Psoas muscle (tissue), 7 donors: ENCODE measurements at regions not wholly inside any gene's neighbourhood (a gene's known extent, or its start where the extent isn't known, plus 50 kb on each side); places are given as distances from the start of the nearest gene placed in this dataset.

Source experiments
- ATAC-seq, 4 donors: fragments of 200-7000 bp; cut with Tn5 transposase; one replicate each; pipeline ENCODE4 v1.9.1; 2020; ENCODE audit warnings: moderate library complexity in 3 of 4, mild to moderate bottlenecking in 2 of 4
- DNase-seq, 2 donors: peaks; one replicate each; pipeline ENCODE4 v3.0.0-alpha.2; 2020
- H3K27ac ChIP-seq: fragments of 200-600 bp; one replicate; pipeline ENCODE4 v1.8.0; 2022
- H3K27me3 ChIP-seq, 3 donors: fragments of 200-600 bp in 1 of 3; one replicate each; pipeline versions ENCODE4 v1.6.1 to v1.8.0; 2013 to 2022; ENCODE audit warnings: low read length in 2 of 3, mild to moderate bottlenecking in 2 of 3, moderate library complexity in 1 of 3; ENCODE audit not compliant: insufficient read depth in 3 of 3
- H3K36me3 ChIP-seq, 2 donors: fragments of 200-600 bp in 1 of 2; one replicate each; pipeline versions ENCODE4 v1.6.1 to v1.8.0; 2013 to 2022; ENCODE audit warnings: low read depth in 1 of 2, mild to moderate bottlenecking in 1 of 2, moderate library complexity in 1 of 2; ENCODE audit not compliant: insufficient read depth in 1 of 2
- H3K4me1 ChIP-seq: fragments of 200-600 bp; one replicate; pipeline ENCODE4 v1.8.0; 2022
- H3K4me3 ChIP-seq: fragments of 200-600 bp; one replicate; pipeline ENCODE4 v1.8.0; 2022; ENCODE audit warnings: mild to moderate bottlenecking
- H3K9me3 ChIP-seq: fragments of 200-600 bp; one replicate; pipeline ENCODE4 v1.8.0; 2022
- CTCF ChIP-seq: fragments of 200-600 bp; IDR thresholded peaks from one replicate; pipeline ENCODE4 v1.8.0; 2022; ENCODE audit warnings: antibody characterized with exemption
- WGBS, 3 donors: extraction: QIAGEN DNeasy Blood & Tissue Kit; methylation state at CpG; one replicate each; pipeline versions ENCODE4 v1.1.6 to v1.1.7; 2013; 5-methylcytosine and 5-hydroxymethylcytosine counted together
- intact Hi-C, 2 donors: fragments of 100-400 bp; cut with DNase I; formaldehyde crosslinking; loops; one replicate each; pipeline versions ENCODE4 v1.11.0 to v1.14.2; 2022
- donor health status: healthy with polysubstance abuse.
- donor health status: DM: no; HTN: no; CAD: no; lungs with moderate emphysema.
- donor health status: Bipolar disorder and iron deficiency.
- donor health status: healthy.
- donor health status: DM: yes; HTN: yes; CAD: no.
- donor health status: DM: no; HTN: no; CAD: no.
- donor health status: DM: yes; HTN: yes; CAD: no.

DNA sequence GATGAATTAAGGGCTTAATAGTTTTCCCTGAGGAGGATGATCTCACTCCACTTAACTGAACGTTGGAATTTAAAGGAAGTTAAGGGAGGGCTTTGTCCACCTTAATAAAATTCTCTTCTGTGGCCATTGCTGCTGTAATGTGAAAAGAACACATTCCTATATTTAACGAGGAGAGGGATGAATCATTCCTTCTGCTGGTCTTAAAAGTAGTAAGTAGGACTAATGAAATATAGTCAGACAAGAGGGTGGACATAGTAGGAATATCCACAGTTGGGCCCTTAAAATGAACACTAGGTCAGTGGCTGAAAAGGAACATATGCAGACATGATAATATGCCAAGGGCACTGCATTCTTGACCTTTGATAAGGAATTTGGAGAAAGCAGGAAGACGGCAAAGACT lies 405.6 kb downstream of the PMP22 start:
- no peak for ATAC-seq
- no peak overlapping the region for H3K4me3 ChIP-seq
- H3K4me1 ChIP-seq: no peaks in the 10 kb centered on the region
- H3K36me3 ChIP-seq: no peaks in the 10 kb centered on the region
- no peaks in the 10 kb centered on the region for H3K27me3 ChIP-seq
- TF ChIP-seq CTCF: no peak
- H3K27ac ChIP-seq: no peak overlapping the region
- DNase-seq: no peak
- 29 to 35% (median 30%) methylated on average over 3 of the region's 3 CpGs for WGBS, 3 donors
- intact Hi-C loops: no loop called here
- H3K9me3 ChIP-seq: no peaks in the 10 kb centered on the region

- no peaks in the 10 kb centered on the region for H3K4me1 ChIP-seq
- no peaks in the 10 kb centered on the region for H3K9me3 ChIP-seq
- no peak for TF ChIP-seq CTCF
- peaks cover 0 to 2% (median 0%) of the 10 kb centered on the region in 3 donors for H3K27me3 ChIP-seq
- 56 to 61% (median 58%) methylated on average over 10 of the region's 10 CpGs for WGBS, 3 donors
- H3K4me3 ChIP-seq: no peak overlapping the region
- H3K36me3 ChIP-seq: no peaks in the 10 kb centered on the region
- DNase-seq (no peak), ATAC-seq (no peak)
- intact Hi-C loops: no loop called here
- no peak overlapping the region for H3K27ac ChIP-seq
These were observed 408.9 kb downstream of the PMP22 start for GRCh38 chr17:14856176-14856575.

DNA sequence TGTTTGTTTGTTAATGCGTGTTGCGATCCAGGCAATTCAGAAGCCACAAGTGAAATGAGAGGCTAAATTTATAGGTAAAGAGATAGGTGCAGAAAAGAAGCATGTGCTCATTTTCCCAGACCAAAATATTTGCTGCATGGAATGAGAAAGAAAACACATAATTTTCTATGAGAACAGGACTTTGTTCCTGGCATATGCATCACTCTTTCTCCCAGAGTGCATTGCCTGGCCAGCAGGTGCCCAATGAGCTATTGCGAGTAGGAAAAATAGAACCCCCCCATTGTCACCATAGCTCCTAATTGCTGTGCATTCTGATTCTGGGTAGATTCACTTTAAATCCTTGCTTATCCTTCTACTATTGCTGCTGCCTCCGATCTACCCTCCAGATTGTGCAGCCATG lies 410.4 kb downstream of the PMP22 start:
- H3K4me1 ChIP-seq: no peaks in the 10 kb centered on the region
- no peak for DNase-seq
- H3K27me3 ChIP-seq: peaks cover 0 to 2% (median 0%) of the 10 kb centered on the region in 3 donors
- intact Hi-C loops: no loop called here
- H3K27ac ChIP-seq: no peak overlapping the region
- no peaks in the 10 kb centered on the region for H3K9me3 ChIP-seq
- TF ChIP-seq CTCF: no peak
- no peak for ATAC-seq
- H3K36me3 ChIP-seq: no peaks in the 10 kb centered on the region
- H3K4me3 ChIP-seq: no peak overlapping the region
- WGBS, 3 donors: 91 to 95% (median 95%) methylated on average over 4 of the region's 4 CpGs

- no peak overlapping the region for H3K27ac ChIP-seq
- no peaks in the 10 kb centered on the region for H3K9me3 ChIP-seq
- no peaks in the 10 kb centered on the region for H3K4me1 ChIP-seq
- no peak for ATAC-seq
- no peaks in the 10 kb centered on the region for H3K27me3 ChIP-seq
- no peak overlapping the region for H3K4me3 ChIP-seq
- TF ChIP-seq CTCF: no peak
- WGBS, 3 donors: 18 to 32% (median 26%) methylated on average over 8 of the region's 8 CpGs
- no peak for DNase-seq
- intact Hi-C loops: no loop called here
- H3K36me3 ChIP-seq: no peaks in the 10 kb centered on the region
These were observed 419.4 kb downstream of the PMP22 start for GRCh38 chr17:14845591-14846281.
